Sigmoid colon (tissue), 6 donors: ENCODE measurements at regions not wholly inside any gene's neighbourhood (a gene's known extent, or its start where the extent isn't known, plus 50 kb on each side); places are given as distances from the start of the nearest gene placed in this dataset.

Experiments
- DNase-seq: peaks from one replicate; pipeline ENCODE4 v3.0.0-alpha.2; 2019
- H3K27ac ChIP-seq, 4 donors: fragments of 200-600 bp; sonication (generic); one replicate each; pipeline ENCODE4 v1.5.1; 2016 to 2019; ENCODE audit warnings: mild to moderate bottlenecking in 1 of 4
- H3K27me3 ChIP-seq, 3 donors: fragments of 200-600 bp; sonication (generic); one replicate each; pipeline ENCODE4 v1.5.1; 2019; ENCODE audit warnings: mild to moderate bottlenecking in 1 of 3
- H3K36me3 ChIP-seq, 4 donors: fragments of 200-600 bp; sonication (generic); one replicate each; pipeline ENCODE4 v1.5.1; 2016 to 2019
- H3K4me1 ChIP-seq, 4 donors: fragments of 200-600 bp; sonication (generic); one replicate each; pipeline ENCODE4 v1.5.1; 2017 to 2019
- H3K4me3 ChIP-seq, 4 donors: fragments of 200-600 bp; sonication (generic); one replicate each; pipeline ENCODE4 v1.5.1; 2017 to 2019; ENCODE audit warnings: mild to moderate bottlenecking in 2 of 4, moderate library complexity in 1 of 4
- H3K9me3 ChIP-seq, 4 donors: fragments of 200-600 bp in 3 of 4; sonication (generic) in 3 of 4; one replicate each; pipeline versions ENCODE4 v1.5.1 to v1.6.1; 2013 to 2019
- EP300 ChIP-seq, 4 donors: sonication (generic); formaldehyde crosslinking; IDR thresholded peaks; one replicate each; pipeline ENCODE4 v1.6.1; 2017; ENCODE audit warnings: antibody characterized with exemption in 4 of 4
- POLR2A ChIP-seq, 2 donors: fragments of 450-650 bp; IDR thresholded peaks; one replicate each; pipeline ENCODE4 v1.6.1; 2016; ENCODE audit warnings: antibody characterized with exemption in 2 of 2, mild to moderate bottlenecking in 2 of 2, moderate library complexity in 2 of 2
- POLR2AphosphoS5 ChIP-seq, 4 donors: sonication (generic); formaldehyde crosslinking; IDR thresholded peaks; one replicate each; pipeline ENCODE4 v1.6.1; 2017; ENCODE audit warnings: antibody characterized with exemption in 4 of 4
- WGBS, 2 donors: extraction: QIAGEN DNeasy Blood & Tissue Kit; methylation state at CpG; one replicate each; pipeline ENCODE4 v1.1.7; 2013; 5-methylcytosine and 5-hydroxymethylcytosine counted together
- intact Hi-C: fragments of 100-400 bp; cut with DNase I; formaldehyde crosslinking; loops from one replicate; pipeline ENCODE4 v1.15.1; 2023
- TF ChIP-seq, protein P1 (sequence below), 4 experiments: fragments of 450-650 bp in 3 of 4; fragments of 200-600 bp in 1 of 4; IDR thresholded peaks; one replicate each; pipeline ENCODE4 v1.5.1; 2016 to 2019; ENCODE audit warnings: antibody characterized with exemption in 4 of 4, mild to moderate bottlenecking in 3 of 4, moderate library complexity in 2 of 4
- donor health status: healthy with polysubstance abuse.
- donor health status: healthy.

- no peak for DNase-seq
- TF ChIP-seq, protein P1, sequence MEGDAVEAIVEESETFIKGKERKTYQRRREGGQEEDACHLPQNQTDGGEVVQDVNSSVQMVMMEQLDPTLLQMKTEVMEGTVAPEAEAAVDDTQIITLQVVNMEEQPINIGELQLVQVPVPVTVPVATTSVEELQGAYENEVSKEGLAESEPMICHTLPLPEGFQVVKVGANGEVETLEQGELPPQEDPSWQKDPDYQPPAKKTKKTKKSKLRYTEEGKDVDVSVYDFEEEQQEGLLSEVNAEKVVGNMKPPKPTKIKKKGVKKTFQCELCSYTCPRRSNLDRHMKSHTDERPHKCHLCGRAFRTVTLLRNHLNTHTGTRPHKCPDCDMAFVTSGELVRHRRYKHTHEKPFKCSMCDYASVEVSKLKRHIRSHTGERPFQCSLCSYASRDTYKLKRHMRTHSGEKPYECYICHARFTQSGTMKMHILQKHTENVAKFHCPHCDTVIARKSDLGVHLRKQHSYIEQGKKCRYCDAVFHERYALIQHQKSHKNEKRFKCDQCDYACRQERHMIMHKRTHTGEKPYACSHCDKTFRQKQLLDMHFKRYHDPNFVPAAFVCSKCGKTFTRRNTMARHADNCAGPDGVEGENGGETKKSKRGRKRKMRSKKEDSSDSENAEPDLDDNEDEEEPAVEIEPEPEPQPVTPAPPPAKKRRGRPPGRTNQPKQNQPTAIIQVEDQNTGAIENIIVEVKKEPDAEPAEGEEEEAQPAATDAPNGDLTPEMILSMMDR (IDR thresholded peaks at IDR 0.05), result no peak
- TF ChIP-seq EP300 (IDR thresholded peaks at IDR 0.05) (no peak), POLR2A (IDR thresholded peaks at IDR 0.05) (no peak), POLR2AphosphoS5 (IDR thresholded peaks at IDR 0.05) (no peak)
- Histone ChIP-seq H3K27ac (no peak overlapping the region), H3K4me1 (peaks cover 0 to 28% (median 7%) of the 10 kb centered on the region in 4 donors), H3K36me3 (no peaks in the 10 kb centered on the region), H3K4me3 (no peak overlapping the region), H3K9me3 (no peaks in the 10 kb centered on the region), H3K27me3 (no peaks in the 10 kb centered on the region)
- intact Hi-C loops, result no loop called here
Measured at GRCh38 chr2:82143343-82143742, 1838.8 kb upstream of the LRRTM1 start.

GRCh38 chr2:82139979-82140611, 1835.5 kb upstream of the LRRTM1 start:
- TF ChIP-seq POLR2A (IDR thresholded peaks at IDR 0.05) (no peak), POLR2AphosphoS5 (IDR thresholded peaks at IDR 0.05) (peak; percentile 37 to 83 (median 60)), EP300 (IDR thresholded peaks at IDR 0.05) (peak in 1 of 4 donors; percentile 7)
- TF ChIP-seq, protein P1 (IDR thresholded peaks at IDR 0.05), result no peak
- H3K4me3 ChIP-seq, result no peak overlapping the region
- 13 to 62% methylated on average over 5 of the region's 5 CpGs for WGBS, 2 donors
- H3K36me3 ChIP-seq, result no peaks in the 10 kb centered on the region
- H3K4me1 ChIP-seq, result peaks cover 0 to 21% (median 7%) of the 10 kb centered on the region in 4 donors
- H3K27me3 ChIP-seq, result no peaks in the 10 kb centered on the region
- intact Hi-C loops, result no loop called here
- H3K9me3 ChIP-seq, result no peaks in the 10 kb centered on the region
- peak overlapping the region in 3 of 4 donors; percentile 17 to 41 (median 23) for H3K27ac ChIP-seq
- no peak for DNase-seq

GRCh38 chr2:82137441-82137840, 1832.9 kb upstream of the LRRTM1 start:
- 93 to 95% methylated on average over 8 of the region's 8 CpGs for WGBS, 2 donors
- Histone ChIP-seq H3K27ac (no peak overlapping the region), H3K4me1 (peaks cover 0 to 21% (median 7%) of the 10 kb centered on the region in 4 donors), H3K4me3 (no peak overlapping the region), H3K9me3 (no peaks in the 10 kb centered on the region), H3K27me3 (no peaks in the 10 kb centered on the region), H3K36me3 (no peaks in the 10 kb centered on the region)
- no peak for DNase-seq
- TF ChIP-seq, protein P1 (IDR thresholded peaks at IDR 0.05), result no peak
- no peak for TF ChIP-seq POLR2A (IDR thresholded peaks at IDR 0.05)
- no peak for TF ChIP-seq EP300 (IDR thresholded peaks at IDR 0.05)
- TF ChIP-seq POLR2AphosphoS5 (IDR thresholded peaks at IDR 0.05), result no peak
- intact Hi-C loops, result no loop called here

DNA sequence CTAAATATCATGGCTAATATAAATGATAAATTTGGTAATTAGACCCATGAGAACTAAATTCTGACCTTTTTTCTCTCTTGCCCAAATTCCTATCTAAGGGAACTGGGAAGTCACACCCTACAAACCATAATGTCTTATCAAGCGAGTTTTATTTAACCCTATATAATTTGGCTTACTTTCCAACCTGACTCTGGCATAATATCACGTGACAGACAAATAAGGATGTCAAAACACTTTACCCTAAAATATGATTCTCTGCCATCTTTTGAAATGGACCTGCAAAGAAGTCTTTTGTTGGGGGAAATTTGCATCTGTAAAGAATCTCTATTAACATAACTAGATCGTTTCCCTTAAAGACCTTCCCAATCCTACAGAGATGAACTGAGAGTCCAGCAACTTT, 1823.5 kb upstream of the LRRTM1 start:
- DNase-seq, result no peak
- intact Hi-C loops, result no loop called here
- Histone ChIP-seq H3K4me1 (peaks cover 0 to 5% (median 0%) of the 10 kb centered on the region in 4 donors), H3K9me3 (no peaks in the 10 kb centered on the region), H3K27ac (no peak overlapping the region), H3K36me3 (no peaks in the 10 kb centered on the region), H3K4me3 (no peak overlapping the region), H3K27me3 (no peaks in the 10 kb centered on the region)
- no peak for TF ChIP-seq EP300 (IDR thresholded peaks at IDR 0.05)
- no peak for TF ChIP-seq POLR2AphosphoS5 (IDR thresholded peaks at IDR 0.05)
- TF ChIP-seq, protein P1 (IDR thresholded peaks at IDR 0.05), result no peak
- TF ChIP-seq POLR2A (IDR thresholded peaks at IDR 0.05), result no peak
- 45 to 73% methylated on average over 3 of the region's 3 CpGs for WGBS, 2 donors

GRCh38 chr2:82124629-82125028, 1820.1 kb upstream of the LRRTM1 start:
- Histone ChIP-seq H3K27me3 (no peaks in the 10 kb centered on the region), H3K4me1 (peaks cover 0 to 5% (median 0%) of the 10 kb centered on the region in 4 donors), H3K9me3 (no peaks in the 10 kb centered on the region), H3K4me3 (no peak overlapping the region), H3K27ac (no peak overlapping the region), H3K36me3 (no peaks in the 10 kb centered on the region)
- no peak for DNase-seq
- TF ChIP-seq EP300 (IDR thresholded peaks at IDR 0.05) (no peak), POLR2AphosphoS5 (IDR thresholded peaks at IDR 0.05) (no peak), POLR2A (IDR thresholded peaks at IDR 0.05) (no peak)
- TF ChIP-seq, protein P1 (IDR thresholded peaks at IDR 0.05), result no peak
- 75 to 76% methylated on average over 3 of the region's 3 CpGs for WGBS, 2 donors
- intact Hi-C loops, result no loop called here
